ENCODE measurements at regions not wholly inside any gene's neighbourhood (a gene's known extent, or its start where the extent isn't known, plus 50 kb on each side); places are given as distances from the start of the nearest gene placed in this dataset.
"Not testable (repeated sequence)": the region's sequence is repeated elsewhere in the genome, so short reads cannot be mapped to it uniquely, and the experiment has no call there.

GRCh38 chr17:45646288-45646988, 137.7 kb upstream of the CRHR1 start:
- DNase-seq (ENCODE audit: low read depth) = no peak

GRCh38 chr17:45648642-45649041, 135.5 kb upstream of the CRHR1 start:
- DNase-seq (ENCODE audit: low read depth) = no peak

GRCh38 chr17:45649796-45650195, 134.3 kb upstream of the CRHR1 start:
- DNase-seq (ENCODE audit: low read depth) = no peak

- no peak for DNase-seq (ENCODE audit: low read depth)
These were observed 133.6 kb upstream of the CRHR1 start for GRCh38 chr17:45650561-45650960.

GRCh38 chr17:45651145-45651709, 132.9 kb upstream of the CRHR1 start:
- no peak for DNase-seq (ENCODE audit: low read depth)

- no peak for DNase-seq (ENCODE audit: low read depth)
These were observed 130.5 kb upstream of the CRHR1 start for GRCh38 chr17:45653616-45654015.

GRCh38 chr17:45656527-45657181, 127.5 kb upstream of the CRHR1 start:
- no peak for DNase-seq (ENCODE audit: low read depth)

GRCh38 chr17:45660474-45660873, 123.6 kb upstream of the CRHR1 start:
- DNase-seq (ENCODE audit: low read depth) = no peak

- no peak for DNase-seq (ENCODE audit: low read depth)
These were observed 121.7 kb upstream of the CRHR1 start for GRCh38 chr17:45662432-45662831.

- DNase-seq (ENCODE audit: low read depth) = no peak
These were observed 120.3 kb upstream of the CRHR1 start for GRCh38 chr17:45663772-45664171.

GRCh38 chr17:45664921-45665320, 119.2 kb upstream of the CRHR1 start:
- DNase-seq (ENCODE audit: low read depth) = no peak

- DNase-seq (ENCODE audit: low read depth) = no peak
These were observed 118.0 kb upstream of the CRHR1 start for GRCh38 chr17:45666046-45666600.

- DNase-seq (ENCODE audit: low read depth) = no peak
These were observed 117.5 kb upstream of the CRHR1 start for GRCh38 chr17:45666641-45667040.

- DNase-seq (ENCODE audit: low read depth) = no peak
These were observed 116.4 kb upstream of the CRHR1 start for GRCh38 chr17:45667591-45668171.

GRCh38 chr17:45668316-45668715, 115.8 kb upstream of the CRHR1 start:
- DNase-seq (ENCODE audit: low read depth) = no peak

- no peak for DNase-seq (ENCODE audit: low read depth)
These were observed 111.8 kb upstream of the CRHR1 start for GRCh38 chr17:45672301-45672700.

GRCh38 chr17:45672792-45673191, 111.3 kb upstream of the CRHR1 start:
- DNase-seq (ENCODE audit: low read depth) = no peak

GRCh38 chr17:45673759-45674158, 110.4 kb upstream of the CRHR1 start:
- DNase-seq (ENCODE audit: low read depth) = not testable (repeated sequence)

- no peak for DNase-seq (ENCODE audit: low read depth)
These were observed 109.1 kb upstream of the CRHR1 start for GRCh38 chr17:45675012-45675411.

- DNase-seq (ENCODE audit: low read depth) = no peak
These were observed 108.2 kb upstream of the CRHR1 start for GRCh38 chr17:45675892-45676291.

- DNase-seq (ENCODE audit: low read depth) = no peak
These were observed 107.4 kb upstream of the CRHR1 start for GRCh38 chr17:45676695-45677094.

- DNase-seq (ENCODE audit: low read depth) = peak; percentile 18
These were observed 106.3 kb upstream of the CRHR1 start for GRCh38 chr17:45677770-45678169.

GRCh38 chr17:45679426-45679825, 104.7 kb upstream of the CRHR1 start:
- no peak for DNase-seq (ENCODE audit: low read depth)
